GM18951 (cell line): ENCODE measurements at regions not wholly inside any gene's neighbourhood (a gene's known extent, or its start where the extent isn't known, plus 50 kb on each side); places are given as distances from the start of the nearest gene placed in this dataset.

Experiments
- POLR2A ChIP-seq: IDR thresholded peaks from 4 replicates; pipeline ENCODE4 v1.6.1; 2011; ENCODE audit warnings: mild to moderate bottlenecking; ENCODE audit not compliant: insufficient read length, insufficient read depth; ENCODE audit errors: extremely low read depth
- in situ Hi-C: fragments of 300-500 bp; cut with MboI; formaldehyde crosslinking; loops from one replicate; pipeline ENCODE4 v1.12.0; 2022; ENCODE audit warnings: low sequenced_read_pairs, mixed read lengths, inconsistent platforms; ENCODE audit not compliant: unreplicated experiment

GRCh38 chr4:23700197-23700596 lies 189.7 kb downstream of the PPARGC1A start:
- in situ Hi-C loops, result no loop called here
- TF ChIP-seq POLR2A, result no peak

GRCh38 chr4:23697722-23698121 lies 192.1 kb downstream of the PPARGC1A start:
- no peak for TF ChIP-seq POLR2A
- in situ Hi-C loops, result no loop called here

GRCh38 chr4:23697001-23697528 lies 192.8 kb downstream of the PPARGC1A start:
- in situ Hi-C loops, result no loop called here
- no peak for TF ChIP-seq POLR2A

- TF ChIP-seq POLR2A, result no peak
- in situ Hi-C loops, result no loop called here
These were observed 203.5 kb downstream of the PPARGC1A start for GRCh38 chr4:23686169-23686897.

- in situ Hi-C loops, result no loop called here
- TF ChIP-seq POLR2A, result no peak
These were observed 204.4 kb downstream of the PPARGC1A start for GRCh38 chr4:23685471-23685870.

GRCh38 chr4:23680671-23681518 lies 209.0 kb downstream of the PPARGC1A start:
- TF ChIP-seq POLR2A, result no peak
- in situ Hi-C loops, result no loop called here

- TF ChIP-seq POLR2A, result no peak
- in situ Hi-C loops, result no loop called here
These were observed 215.2 kb downstream of the PPARGC1A start for GRCh38 chr4:23674694-23675093.

GRCh38 chr4:23667659-23668058 lies 222.2 kb downstream of the PPARGC1A start:
- in situ Hi-C loops, result no loop called here
- no peak for TF ChIP-seq POLR2A

- no peak for TF ChIP-seq POLR2A
- in situ Hi-C loops, result no loop called here
These were observed 229.0 kb downstream of the PPARGC1A start for GRCh38 chr4:23660865-23661264.

- in situ Hi-C loops, result no loop called here
- TF ChIP-seq POLR2A, result no peak
These were observed 235.1 kb downstream of the PPARGC1A start for GRCh38 chr4:23654791-23655190.

GRCh38 chr4:23648854-23649596 lies 240.8 kb downstream of the PPARGC1A start:
- in situ Hi-C loops, result no loop called here

GRCh38 chr4:23635468-23635867 lies 254.4 kb downstream of the PPARGC1A start:
- no peak for TF ChIP-seq POLR2A
- in situ Hi-C loops, result no loop called here

More at GRCh38 chr4:23648854-23649596, 240.8 kb downstream of the PPARGC1A start:
- no peak for TF ChIP-seq POLR2A

GRCh38 chr4:23631255-23631950 lies 258.4 kb downstream of the PPARGC1A start:
- in situ Hi-C loops, result no loop called here
- TF ChIP-seq POLR2A, result no peak

- in situ Hi-C loops, result no loop called here
- no peak for TF ChIP-seq POLR2A
These were observed 259.7 kb downstream of the PPARGC1A start for GRCh38 chr4:23630110-23630509.
